ENCODE measurements at regions not wholly inside any gene's neighbourhood (a gene's known extent, or its start where the extent isn't known, plus 50 kb on each side); places are given as distances from the start of the nearest gene placed in this dataset.

DNA sequence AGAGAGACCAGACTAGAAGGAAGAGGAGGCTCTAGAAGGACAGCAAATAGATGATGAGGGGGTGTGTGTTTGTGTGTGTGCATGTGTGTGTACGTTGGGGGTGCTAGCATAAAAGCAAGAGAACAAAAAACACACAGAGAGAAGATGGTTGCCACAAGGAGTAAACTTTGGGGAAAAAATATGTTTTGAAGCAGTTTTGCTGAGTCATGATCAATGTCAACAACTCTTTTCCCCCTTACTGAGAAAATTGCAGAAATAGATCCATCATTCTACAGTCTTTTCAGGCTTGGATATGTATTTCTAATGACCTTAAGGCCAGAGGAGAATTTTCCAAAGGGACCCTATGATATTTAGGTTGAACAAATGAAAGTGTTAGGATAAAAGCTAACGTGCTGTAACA, 89.0 kb upstream of the NHS start:
- ATAC-seq (no peak), DNase-seq (ENCODE audit: low read depth, low spot score) (no peak), FAIRE-seq (no peak)
- WGBS (ENCODE audit: insufficient coverage, insufficient replicate concordance, low lambda C conversion rate, missing lambda C conversion rate), result 18% methylated on average over 2 of the region's 2 CpGs
- ChIA-PET SMC1A (ENCODE audit: uncharacterized antibody, unreplicated experiment) (no interaction called here), RAD21 (ENCODE audit: unreplicated experiment) (no interaction called here), POLR2A (no interaction called here), CTCF (no interaction called here)
- no peak overlapping the region for H3K4me2 ChIP-seq (ENCODE audit: control insufficient read depth, insufficient read depth)
- no peaks in the 10 kb centered on the region for H3K36me3 ChIP-seq (ENCODE audit: control insufficient read depth in 2 of 2, insufficient read depth in 2 of 2, low read length in 1 of 2)
- BruUV-seq (replicated peaks), result no TSS peak
- no peaks in the 10 kb centered on the region for H4K20me1 ChIP-seq (ENCODE audit: control insufficient read depth, insufficient read depth)
- H2AFZ ChIP-seq (ENCODE audit: control insufficient read depth, low read depth, low read length), result no peak overlapping the region
- intact Hi-C loops (cut with micrococcal nuclease; ENCODE audit: unreplicated experiment), result no loop called here
- TF ChIP-seq CBFB (IDR thresholded peaks at IDR 0.05; ENCODE audit: low read depth), result no peak
- no peak for TF ChIP-seq TCF3 (IDR thresholded peaks at IDR 0.05; ENCODE audit: borderline replicate concordance, insufficient read depth, low read depth, low read length)
- TF ChIP-seq, protein P1, sequence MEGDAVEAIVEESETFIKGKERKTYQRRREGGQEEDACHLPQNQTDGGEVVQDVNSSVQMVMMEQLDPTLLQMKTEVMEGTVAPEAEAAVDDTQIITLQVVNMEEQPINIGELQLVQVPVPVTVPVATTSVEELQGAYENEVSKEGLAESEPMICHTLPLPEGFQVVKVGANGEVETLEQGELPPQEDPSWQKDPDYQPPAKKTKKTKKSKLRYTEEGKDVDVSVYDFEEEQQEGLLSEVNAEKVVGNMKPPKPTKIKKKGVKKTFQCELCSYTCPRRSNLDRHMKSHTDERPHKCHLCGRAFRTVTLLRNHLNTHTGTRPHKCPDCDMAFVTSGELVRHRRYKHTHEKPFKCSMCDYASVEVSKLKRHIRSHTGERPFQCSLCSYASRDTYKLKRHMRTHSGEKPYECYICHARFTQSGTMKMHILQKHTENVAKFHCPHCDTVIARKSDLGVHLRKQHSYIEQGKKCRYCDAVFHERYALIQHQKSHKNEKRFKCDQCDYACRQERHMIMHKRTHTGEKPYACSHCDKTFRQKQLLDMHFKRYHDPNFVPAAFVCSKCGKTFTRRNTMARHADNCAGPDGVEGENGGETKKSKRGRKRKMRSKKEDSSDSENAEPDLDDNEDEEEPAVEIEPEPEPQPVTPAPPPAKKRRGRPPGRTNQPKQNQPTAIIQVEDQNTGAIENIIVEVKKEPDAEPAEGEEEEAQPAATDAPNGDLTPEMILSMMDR (IDR thresholded peaks at IDR 0.05 in 2 of 3, conservative IDR thresholded peaks at IDR 0.05 in 1 of 3; ENCODE audit: control insufficient read depth in 2 of 3, extremely low read depth in 1 of 3, insufficient read depth in 1 of 3, low read depth in 3 of 3, low read length in 3 of 3), result no peak
- TF ChIP-seq CHD1 (IDR thresholded peaks at IDR 0.05; ENCODE audit: low read depth, low read length), result no peak
- TF ChIP-seq IKZF1 (conservative IDR thresholded peaks at IDR 0.05), result no peak
- no peak for TF ChIP-seq ZNF217 (IDR thresholded peaks at IDR 0.05)
- H3K9me3 ChIP-seq (replicated peaks; ENCODE audit: control insufficient read depth, insufficient read depth, low read length), result no peaks in the 10 kb centered on the region
- no peak overlapping the region for H3K27ac ChIP-seq (ENCODE audit: control insufficient read depth, insufficient read depth)
- no peak overlapping the region for H3K4me3 ChIP-seq
- in situ Hi-C loops (cut with MboI), result no loop called here
- H3K79me2 ChIP-seq (ENCODE audit: control insufficient read depth, insufficient read depth, low read length), result no peaks in the 10 kb centered on the region
- H3K9ac ChIP-seq (ENCODE audit: control insufficient read depth, insufficient read depth, low read length), result no peak overlapping the region
- no peaks in the 10 kb centered on the region for H3K4me1 ChIP-seq (ENCODE audit: control insufficient read depth, insufficient read depth, low read length)
- H3K27me3 ChIP-seq (replicated peaks in 1 of 2; ENCODE audit: control insufficient read depth in 2 of 2, insufficient read depth in 2 of 2, low read length in 1 of 2), result no peaks in the 10 kb centered on the region

All from GM12878 (cell line).